HG03025 (cell line): ENCODE measurements at regions not wholly inside any gene's neighbourhood (a gene's known extent, or its start where the extent isn't known, plus 50 kb on each side); places are given as distances from the start of the nearest gene placed in this dataset.

Experiments used
- ATAC-seq: cut with Tn5 transposase; IDR thresholded peaks from one replicate; pipeline ENCODE4 v1.9.1; 2021; ENCODE audit warnings: mild to moderate bottlenecking, moderate library complexity; ENCODE audit not compliant: unreplicated experiment, low FRiP score

DNA sequence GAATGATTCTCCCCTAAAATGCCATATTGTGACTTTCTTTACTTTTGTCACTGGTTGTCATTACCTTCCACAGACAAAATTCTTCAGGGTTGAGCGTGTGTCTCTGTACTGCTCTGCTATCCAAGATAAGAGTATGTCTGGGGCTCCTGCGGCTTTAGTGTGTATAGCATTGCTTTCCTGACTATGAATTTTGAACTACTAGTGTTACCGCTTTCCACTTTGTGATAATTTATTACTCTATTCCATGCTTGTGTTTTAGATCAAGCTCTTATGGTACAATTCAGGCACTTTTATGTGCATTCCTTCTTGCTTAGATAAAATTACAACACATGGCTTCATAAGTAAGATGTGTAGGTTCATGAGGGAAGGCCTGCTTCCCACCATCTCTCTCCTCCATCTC lies 51.5 kb upstream of the MEF2C start:
- no peak for ATAC-seq
